ENCODE measurements at regions not wholly inside any gene's neighbourhood (a gene's known extent, or its start where the extent isn't known, plus 50 kb on each side); places are given as distances from the start of the nearest gene placed in this dataset.

- Histone ChIP-seq H3K4me2 (ENCODE audit: low read length) (no peak overlapping the region), H4K20me1 (ENCODE audit: insufficient read depth) (no peaks in the 10 kb centered on the region), H3K36me3 (ENCODE audit: control insufficient read depth in 1 of 2, insufficient read depth in 2 of 2, low read length in 2 of 2) (no peaks in the 10 kb centered on the region), H3K27me3 (ENCODE audit: insufficient read depth, low read length) (peaks cover 25% of the 10 kb centered on the region), H3K4me1 (ENCODE audit: control insufficient read depth in 1 of 2, insufficient read depth in 2 of 2, low read length in 2 of 2) (no peaks in the 10 kb centered on the region), H3K27ac (ENCODE audit: low read depth, low read length) (no peak overlapping the region), H3K9me2 (ENCODE audit: insufficient read depth) (no peaks in the 10 kb centered on the region), H2AFZ (ENCODE audit: low read depth, low read length, poor library complexity, severe bottlenecking) (no peak overlapping the region), H3K9ac (ENCODE audit: low read length) (no peak overlapping the region), H3K4me3 (replicated peaks in 1 of 2; ENCODE audit: low read depth in 1 of 2, low read length in 2 of 2) (no peak overlapping the region), H3K9me3 (ENCODE audit: control insufficient read depth in 1 of 2, insufficient read depth in 1 of 2, low read depth in 1 of 2, low read length in 2 of 2) (no peaks in the 10 kb centered on the region), H3K79me2 (ENCODE audit: insufficient read depth, low read length) (no peaks in the 10 kb centered on the region)
- CTCF ChIA-PET = no interaction called here
- no peak for ATAC-seq
- BruUV-seq (replicated peaks) = no TSS peak
- TF ChIP-seq SIN3A (IDR thresholded peaks at IDR 0.05; ENCODE audit: low read depth) (no peak), REST (IDR thresholded peaks at IDR 0.05; ENCODE audit: low read depth) (no peak), CBX3 (IDR thresholded peaks at IDR 0.05; ENCODE audit: low read depth) (no peak), MAX (IDR thresholded peaks at IDR 0.05) (no peak), ELF1 (IDR thresholded peaks at IDR 0.05; ENCODE audit: borderline replicate concordance, low read depth) (no peak), FOSL1 (IDR thresholded peaks at IDR 0.05; ENCODE audit: low read depth) (no peak), JUND (IDR thresholded peaks at IDR 0.05) (no peak), SRF (IDR thresholded peaks at IDR 0.05; ENCODE audit: low read depth) (no peak), EZH2phosphoT487 (IDR thresholded peaks at IDR 0.05; ENCODE audit: borderline replicate concordance) (no peak), TCF7L2 (IDR thresholded peaks at IDR 0.05; ENCODE audit: borderline replicate concordance, extremely low read depth, insufficient read depth, insufficient read length) (no peak), RAD21 (IDR thresholded peaks at IDR 0.05; ENCODE audit: low read depth) (no peak)
- POLR2A ChIA-PET = no interaction called here
- intact Hi-C loops (cut with micrococcal nuclease) = no loop called here
- RAD21 ChIA-PET (ENCODE audit: low non-redundant PET in 1 of 2, low total read pairs in 2 of 2, uncharacterized antibody in 2 of 2, unreplicated experiment in 2 of 2) = no interaction called here
- DNase-seq (ENCODE audit: low read depth, low spot score) = no peak
These were observed 157.0 kb upstream of the DTNBP1 start for GRCh38 chr6:15819841-15820240.
